Activated B cell treated with CpG ODN at 0.5 μM for 24 hours (primary cell): ENCODE measurements at regions not wholly inside any gene's neighbourhood (a gene's known extent, or its start where the extent isn't known, plus 50 kb on each side); places are given as distances from the start of the nearest gene placed in this dataset.

Experiments
- ATAC-seq: fragments of 200-7000 bp; cut with Tn5 transposase; one replicate; pipeline ENCODE4 v1.10.0; 2021; ENCODE audit warnings: low read depth, mild to moderate bottlenecking, moderate library complexity
- CTCF ChIA-PET: fragments of 350-600 bp; sonication (Branson Sonifier 250); formaldehyde crosslinking; loops from one replicate; lab custom pipeline; 2021; ENCODE audit warnings: antibody characterized with exemption; lab: Charles Lee
- POLR2A ChIA-PET: fragments of 350-600 bp; sonication (Branson Sonifier 250); formaldehyde crosslinking; loops from one replicate; lab custom pipeline; 2021; ENCODE audit warnings: antibody characterized with exemption; lab: Charles Lee
- DNase-seq: peaks from one replicate; pipeline ENCODE4 v3.0.0; 2022
- H3K27ac Mint-ChIP-seq: one replicate; pipeline ENCODE4 v1.8.0; 2020; ENCODE audit warnings: mixed read lengths
- H3K27me3 Mint-ChIP-seq: one replicate; pipeline ENCODE4 v1.8.0; 2021; ENCODE audit warnings: mixed read lengths
- H3K36me3 Mint-ChIP-seq: one replicate; pipeline ENCODE4 v1.8.0; 2021; ENCODE audit warnings: low read depth, mixed read lengths
- H3K4me1 Mint-ChIP-seq: one replicate; pipeline ENCODE4 v1.8.0; 2021; ENCODE audit warnings: mixed read lengths
- H3K4me3 Mint-ChIP-seq: one replicate; pipeline ENCODE4 v1.8.0; 2020; ENCODE audit warnings: mild to moderate bottlenecking, mixed read lengths
- H3K9me3 Mint-ChIP-seq: one replicate; pipeline ENCODE4 v1.8.0; 2020; ENCODE audit warnings: mixed read lengths
- CTCF ChIP-seq: fragments of 200-600 bp; IDR thresholded peaks from one replicate; pipeline ENCODE4 v1.8.0; 2022; ENCODE audit warnings: antibody characterized with exemption, mild to moderate bottlenecking
- intact Hi-C: fragments of 100-400 bp; cut with micrococcal nuclease; formaldehyde crosslinking; loops from one replicate; pipeline ENCODE4 v1.15.1; 2024

GRCh38 chr5:114204923-114205322 lies 156.9 kb upstream of the KCNN2 start:
- DNase-seq = no peak
- TF ChIP-seq CTCF = no peak
- no peak overlapping the region for H3K4me3 Mint-ChIP-seq
- ATAC-seq = no peak
- CTCF ChIA-PET = no interaction called here
- no peaks in the 10 kb centered on the region for H3K27me3 Mint-ChIP-seq
- POLR2A ChIA-PET = no interaction called here
- H3K9me3 Mint-ChIP-seq = peaks cover 7% of the 10 kb centered on the region
- intact Hi-C loops = no loop called here
- H3K4me1 Mint-ChIP-seq = no peaks in the 10 kb centered on the region
- no peaks in the 10 kb centered on the region for H3K36me3 Mint-ChIP-seq
- no peak overlapping the region for H3K27ac Mint-ChIP-seq

GRCh38 chr5:114206640-114207039 lies 155.2 kb upstream of the KCNN2 start:
- TF ChIP-seq CTCF = no peak
- H3K27me3 Mint-ChIP-seq = no peaks in the 10 kb centered on the region
- no peak for DNase-seq
- CTCF ChIA-PET = no interaction called here
- intact Hi-C loops = no loop called here
- no peaks in the 10 kb centered on the region for H3K9me3 Mint-ChIP-seq
- POLR2A ChIA-PET = no interaction called here
- H3K4me1 Mint-ChIP-seq = no peaks in the 10 kb centered on the region
- H3K36me3 Mint-ChIP-seq = no peaks in the 10 kb centered on the region
- no peak overlapping the region for H3K4me3 Mint-ChIP-seq
- no peak for ATAC-seq
- no peak overlapping the region for H3K27ac Mint-ChIP-seq

- DNase-seq = no peak
- no peaks in the 10 kb centered on the region for H3K27me3 Mint-ChIP-seq
- ChIA-PET POLR2A (no interaction called here), CTCF (no interaction called here)
- intact Hi-C loops = no loop called here
- H3K4me3 Mint-ChIP-seq = no peak overlapping the region
- no peaks in the 10 kb centered on the region for H3K36me3 Mint-ChIP-seq
- no peak for ATAC-seq
- no peaks in the 10 kb centered on the region for H3K4me1 Mint-ChIP-seq
- no peak overlapping the region for H3K27ac Mint-ChIP-seq
- no peaks in the 10 kb centered on the region for H3K9me3 Mint-ChIP-seq
- TF ChIP-seq CTCF = no peak
These were observed 154.3 kb upstream of the KCNN2 start for GRCh38 chr5:114207615-114208014.

GRCh38 chr5:114208120-114208519 lies 153.8 kb upstream of the KCNN2 start:
- intact Hi-C loops = no loop called here
- Mint-ChIP-seq H3K36me3 (no peaks in the 10 kb centered on the region), H3K4me1 (no peaks in the 10 kb centered on the region), H3K4me3 (no peak overlapping the region), H3K27ac (no peak overlapping the region), H3K27me3 (no peaks in the 10 kb centered on the region), H3K9me3 (no peaks in the 10 kb centered on the region)
- no peak for ATAC-seq
- DNase-seq = no peak
- no peak for TF ChIP-seq CTCF
- POLR2A ChIA-PET = no interaction called here
- CTCF ChIA-PET = no interaction called here

GRCh38 chr5:114208588-114208987 lies 153.3 kb upstream of the KCNN2 start:
- ChIA-PET POLR2A (no interaction called here), CTCF (no interaction called here)
- intact Hi-C loops = no loop called here
- ATAC-seq = no peak
- no peaks in the 10 kb centered on the region for H3K4me1 Mint-ChIP-seq
- TF ChIP-seq CTCF = no peak
- no peaks in the 10 kb centered on the region for H3K27me3 Mint-ChIP-seq
- no peaks in the 10 kb centered on the region for H3K36me3 Mint-ChIP-seq
- H3K4me3 Mint-ChIP-seq = no peak overlapping the region
- H3K27ac Mint-ChIP-seq = no peak overlapping the region
- no peaks in the 10 kb centered on the region for H3K9me3 Mint-ChIP-seq
- no peak for DNase-seq
